B cell (primary cell): ENCODE measurements at regions not wholly inside any gene's neighbourhood (a gene's known extent, or its start where the extent isn't known, plus 50 kb on each side); places are given as distances from the start of the nearest gene placed in this dataset.

Experiments
- ATAC-seq: fragments of 200-7000 bp; cut with Tn5 transposase; one replicate; pipeline ENCODE4 v1.10.0; 2021; ENCODE audit warnings: low read depth, mild to moderate bottlenecking, moderate number of reproducible peaks, moderate library complexity
- CTCF ChIA-PET: fragments of 350-600 bp; sonication (Branson Sonifier 250); formaldehyde crosslinking; loops from one replicate; lab custom pipeline; 2021; ENCODE audit warnings: antibody characterized with exemption, inconsistent platforms; lab: Charles Lee
- POLR2A ChIA-PET: fragments of 350-600 bp; sonication (Branson Sonifier 250); formaldehyde crosslinking; loops from one replicate; lab custom pipeline; 2021; ENCODE audit warnings: antibody characterized with exemption; lab: Charles Lee
- DNase-seq: peaks from one replicate; pipeline ENCODE4 v3.0.0; 2013
- H2AFZ ChIP-seq: 2 replicates; pipeline ENCODE4 v1.6.1; 2012; ENCODE audit warnings: mild to moderate bottlenecking, low read depth, low read length; ENCODE audit not compliant: insufficient read depth, poor library complexity, severe bottlenecking
- H3K27ac ChIP-seq, 2 donors: 1 replicate in 1 of 2; 2 replicates in 1 of 2; pipeline ENCODE4 v1.5.1; 2012 to 2013; ENCODE audit warnings: low read length in 2 of 2, mild to moderate bottlenecking in 2 of 2, moderate library complexity in 1 of 2
- H3K27me3 ChIP-seq, 4 experiments: fragments of 200-600 bp in 1 of 4; sonication (generic) in 1 of 4; replicated peaks in 1 of 4; 1 replicate in 2 of 4; 2 replicates in 2 of 4; pipeline versions ENCODE4 v1.6.1 to v1.7.0; 2013 to 2016; ENCODE audit warnings: low read length in 3 of 4, mild to moderate bottlenecking in 2 of 4, mixed read lengths in 1 of 4, moderate library complexity in 1 of 4; ENCODE audit not compliant: insufficient read depth in 4 of 4, control insufficient read depth in 3 of 4; ENCODE audit errors: control extremely low read depth in 1 of 4
- H3K36me3 ChIP-seq, 2 experiments: replicated peaks in 1 of 2; 1 replicate in 1 of 2; 2 replicates in 1 of 2; pipeline versions ENCODE4 v1.6.1 to v1.7.1; 2013; ENCODE audit warnings: low read length in 1 of 2; ENCODE audit not compliant: insufficient read depth in 2 of 2, control insufficient read depth in 1 of 2; ENCODE audit errors: control extremely low read depth in 1 of 2, extremely low read depth in 1 of 2
- H3K4me1 ChIP-seq, 2 donors: fragments of 200-600 bp in 1 of 2; sonication (generic) in 1 of 2; 1 replicate in 1 of 2; 2 replicates in 1 of 2; pipeline versions ENCODE4 v1.5.1 to v1.6.1; 2013 to 2017; ENCODE audit warnings: low read length in 2 of 2; ENCODE audit not compliant: control insufficient read depth in 2 of 2, insufficient read depth in 2 of 2
- H3K4me2 ChIP-seq: replicated peaks from 2 replicates; pipeline ENCODE3; 2012; ENCODE audit warnings: mild to moderate bottlenecking, low read depth, low read length; ENCODE audit not compliant: poor library complexity, severe bottlenecking
- H3K4me3 ChIP-seq, 5 experiments: fragments of 200-600 bp in 1 of 5; sonication (generic) in 1 of 5; 1 replicate in 3 of 5; 2 replicates in 2 of 5; pipeline versions ENCODE4 v1.5.1 to v1.7.0; 2011 to 2016; ENCODE audit warnings: low read length in 4 of 5, mild to moderate bottlenecking in 4 of 5, low read depth in 2 of 5, control low read depth in 1 of 5, moderate library complexity in 1 of 5; ENCODE audit not compliant: insufficient read depth in 1 of 5; ENCODE audit errors: control extremely low read depth in 1 of 5, extremely low read depth in 1 of 5
- H3K79me2 ChIP-seq: fragments of 200-600 bp; sonication (generic); one replicate; pipeline ENCODE4 v1.6.0; 2016; ENCODE audit warnings: low read length; ENCODE audit not compliant: control insufficient read depth, insufficient read depth
- H3K9ac ChIP-seq: fragments of 200-600 bp; sonication (generic); 2 replicates; pipeline ENCODE4 v1.6.1; 2017; ENCODE audit warnings: mild to moderate bottlenecking, low read length, moderate library complexity
- H3K9me3 ChIP-seq, 3 donors: one replicate each; pipeline versions ENCODE4 v1.6.1 to v1.7.1; 2013; ENCODE audit warnings: low read length in 2 of 3; ENCODE audit not compliant: control insufficient read depth in 2 of 3, insufficient read depth in 1 of 3; ENCODE audit errors: control extremely low read depth in 1 of 3
- H4K20me1 ChIP-seq: 2 replicates; pipeline ENCODE4 v1.6.0; 2012; ENCODE audit warnings: mild to moderate bottlenecking, low read length; ENCODE audit not compliant: insufficient read depth, control insufficient read depth, poor library complexity, severe bottlenecking
- H3K27ac Mint-ChIP-seq: one replicate; pipeline ENCODE4 v1.8.0; 2021; ENCODE audit warnings: mixed read lengths
- H3K27me3 Mint-ChIP-seq: one replicate; pipeline ENCODE4 v1.8.0; 2021; ENCODE audit warnings: mixed read lengths
- H3K4me1 Mint-ChIP-seq: one replicate; pipeline ENCODE4 v1.8.0; 2021; ENCODE audit warnings: mixed read lengths
- H3K4me3 Mint-ChIP-seq: one replicate; pipeline ENCODE4 v1.8.0; 2021; ENCODE audit warnings: mixed read lengths
- H3K9me3 Mint-ChIP-seq: one replicate; pipeline ENCODE4 v1.8.0; 2022; ENCODE audit warnings: mixed read lengths; ENCODE audit not compliant: insufficient read depth
- CTCF ChIP-seq: fragments of 200-600 bp; IDR thresholded peaks from one replicate; pipeline ENCODE4 v1.8.0; 2022; ENCODE audit warnings: antibody characterized with exemption, mild to moderate bottlenecking
- EZH2 ChIP-seq: IDR thresholded peaks from 2 replicates; pipeline ENCODE4 v1.6.1; 2012; ENCODE audit warnings: borderline replicate concordance, low read depth, mild to moderate bottlenecking, moderate library complexity, low read length; ENCODE audit not compliant: insufficient read depth, poor library complexity, severe bottlenecking
- WGBS: methylation state at CpG from one replicate; pipeline ENCODE4 v1.1.5; 2013; ENCODE audit warnings: missing lambda C conversion rate; ENCODE audit not compliant: insufficient coverage; 5-methylcytosine and 5-hydroxymethylcytosine counted together
- intact Hi-C: fragments of 100-400 bp; cut with micrococcal nuclease; formaldehyde crosslinking; loops from one replicate; pipeline ENCODE4 v1.10.0; 2022

GRCh38 chr14:54174457-54174856 lies 217.8 kb upstream of the BMP4 start:
- peaks cover 19% of the 10 kb centered on the region for H3K27me3 Mint-ChIP-seq

More at GRCh38 chr14:54174457-54174856, 217.8 kb upstream of the BMP4 start:
- Histone ChIP-seq H3K79me2 (no peaks in the 10 kb centered on the region), H3K36me3 (no peaks in the 10 kb centered on the region), H3K4me1 (no peaks in the 10 kb centered on the region), H3K9me3 (no peaks in the 10 kb centered on the region), H3K27ac (no peak overlapping the region), H4K20me1 (no peaks in the 10 kb centered on the region), H3K27me3 (peaks cover 0 to 5% (median 2%) of the 10 kb centered on the region in 4 experiments), H3K4me3 (no peak overlapping the region), H2AFZ (no peak overlapping the region), H3K9ac (no peak overlapping the region), H3K4me2 (no peak overlapping the region)
- no peaks in the 10 kb centered on the region for H3K4me1 Mint-ChIP-seq
- no peaks in the 10 kb centered on the region for H3K9me3 Mint-ChIP-seq
- no peak overlapping the region for H3K4me3 Mint-ChIP-seq
- CTCF ChIA-PET = interaction anchor here (0.7 to 10.1 kb wide), 12 partner anchors 9 to 1351 kb away, joined by 3 to 98 read pairs (median 6); no protein-coding TSS in a partner anchor
- POLR2A ChIA-PET = no interaction called here
- WGBS = 100% methylated on average over 1 of the region's 1 CpG
- intact Hi-C loops = loop anchor here (2.0 kb wide), 1 partner anchor 742 kb away; no protein-coding TSS in a partner anchor
- no peak for TF ChIP-seq EZH2
- no peak for TF ChIP-seq CTCF
- H3K27ac Mint-ChIP-seq = no peak overlapping the region
- no peak for ATAC-seq
- DNase-seq = no peak
